IMR-90 (cell line): ENCODE measurements at regions not wholly inside any gene's neighbourhood (a gene's known extent, or its start where the extent isn't known, plus 50 kb on each side); places are given as distances from the start of the nearest gene placed in this dataset.

Source experiments
- CTCF ChIP-seq: conservative IDR thresholded peaks from 2 replicates; pipeline ENCODE4 v1.5.1; 2012; ENCODE audit warnings: mild to moderate bottlenecking, low read depth, low read length, improper control_type of control experiment
- POLR2A ChIP-seq: IDR thresholded peaks from 2 replicates; pipeline ENCODE4 v1.6.1; 2012; ENCODE audit warnings: mild to moderate bottlenecking, low read depth, low read length
- RFX5 ChIP-seq: IDR thresholded peaks from 2 replicates; pipeline ENCODE4 v1.8.0; 2012; ENCODE audit warnings: low read depth, mild to moderate bottlenecking, low read length, moderate library complexity
- SMC3 ChIP-seq: fragments of 150-350 bp; IDR thresholded peaks from 2 replicates; pipeline ENCODE4 v1.6.1; 2016; ENCODE audit warnings: low read depth, mild to moderate bottlenecking, antibody characterized with exemption, low read length, moderate library complexity
- TF ChIP-seq, protein P1 (sequence below): fragments of 150-350 bp; IDR thresholded peaks from 2 replicates; pipeline ENCODE4 v1.6.1; 2017; ENCODE audit warnings: mild to moderate bottlenecking, antibody characterized with exemption, low read length, low read depth

GRCh38 chr9:78775211-78775610, 478.3 kb downstream of the PSAT1 start:
- TF ChIP-seq RFX5: no peak
- TF ChIP-seq CTCF: no peak
- TF ChIP-seq, protein P1, sequence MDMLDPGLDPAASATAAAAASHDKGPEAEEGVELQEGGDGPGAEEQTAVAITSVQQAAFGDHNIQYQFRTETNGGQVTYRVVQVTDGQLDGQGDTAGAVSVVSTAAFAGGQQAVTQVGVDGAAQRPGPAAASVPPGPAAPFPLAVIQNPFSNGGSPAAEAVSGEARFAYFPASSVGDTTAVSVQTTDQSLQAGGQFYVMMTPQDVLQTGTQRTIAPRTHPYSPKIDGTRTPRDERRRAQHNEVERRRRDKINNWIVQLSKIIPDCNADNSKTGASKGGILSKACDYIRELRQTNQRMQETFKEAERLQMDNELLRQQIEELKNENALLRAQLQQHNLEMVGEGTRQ: no peak
- no peak for TF ChIP-seq POLR2A
- TF ChIP-seq SMC3: no peak
